Epithelial cell of esophagus (primary cell): ENCODE measurements at regions not wholly inside any gene's neighbourhood (a gene's known extent, or its start where the extent isn't known, plus 50 kb on each side); places are given as distances from the start of the nearest gene placed in this dataset.
"Not testable (repeated sequence)": the region's sequence is repeated elsewhere in the genome, so short reads cannot be mapped to it uniquely, and the experiment has no call there.

Experiments
- DNase-seq: peaks from one replicate; pipeline ENCODE4 v3.0.0; 2010; ENCODE audit warnings: low read depth
- H3K4me3 ChIP-seq: 2 replicates; pipeline ENCODE4 v1.5.1; 2011; ENCODE audit warnings: mild to moderate bottlenecking, low read length, control low read depth
- CTCF ChIP-seq: IDR thresholded peaks from 2 replicates; pipeline ENCODE4 v1.5.1; 2011; ENCODE audit warnings: low read depth, mild to moderate bottlenecking, low read length, control low read depth, inconsistent platforms; ENCODE audit not compliant: insufficient read depth; ENCODE audit errors: missing control alignments

GRCh38 chr1:190835658-190836057 lies 358.0 kb upstream of the BRINP3 start:
- DNase-seq: no peak
- TF ChIP-seq CTCF: no peak
- H3K4me3 ChIP-seq: no peak overlapping the region

DNA sequence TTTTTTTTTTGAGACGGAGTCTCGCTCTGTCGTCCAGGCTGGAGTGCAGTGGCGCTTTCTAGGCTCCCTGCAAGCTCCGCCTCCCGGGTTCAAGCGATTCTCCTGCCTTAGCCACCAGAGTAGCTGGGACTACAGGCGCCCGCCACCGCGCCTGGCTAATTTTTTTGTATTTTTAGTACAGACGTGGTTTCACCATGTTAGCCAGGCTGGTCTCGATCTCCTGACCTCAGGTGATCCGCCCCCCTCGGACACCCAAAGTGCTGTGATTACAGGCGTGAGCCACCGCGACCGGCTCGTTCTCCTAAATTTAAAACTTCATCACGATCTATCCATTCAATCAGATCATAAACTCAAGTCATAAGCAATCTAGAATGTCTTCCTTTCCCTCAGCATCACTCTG lies 359.5 kb upstream of the BRINP3 start:
- not testable (repeated sequence) for DNase-seq, H3K4me3 ChIP-seq

GRCh38 chr1:190837888-190838287 lies 360.2 kb upstream of the BRINP3 start:
- no peak overlapping the region for H3K4me3 ChIP-seq
- DNase-seq: no peak
- TF ChIP-seq CTCF: no peak

DNA sequence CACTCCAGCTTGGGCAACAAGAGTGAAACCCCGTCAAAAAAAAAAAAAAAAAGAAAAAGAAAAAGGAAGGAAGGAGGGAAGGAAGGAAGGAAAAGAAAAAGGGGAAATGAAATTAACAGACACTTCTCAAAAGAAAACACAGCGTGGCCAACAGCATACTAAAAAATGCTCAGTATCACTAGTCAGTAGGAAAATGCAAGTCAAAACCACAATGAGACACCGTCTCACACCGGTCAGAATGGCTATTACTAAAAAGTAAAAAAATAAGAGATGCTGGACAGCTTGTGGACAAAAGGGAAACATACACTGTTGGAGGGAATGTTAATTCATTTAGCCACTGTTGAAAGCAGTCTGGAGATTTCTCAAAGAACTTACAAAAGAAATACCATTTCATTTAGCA lies 369.5 kb upstream of the BRINP3 start:
- H3K4me3 ChIP-seq: no peak overlapping the region
- no peak for DNase-seq
- TF ChIP-seq CTCF: no peak

GRCh38 chr1:190849346-190849745 lies 371.7 kb upstream of the BRINP3 start:
- DNase-seq: no peak
- TF ChIP-seq CTCF: no peak
- no peak overlapping the region for H3K4me3 ChIP-seq

- no peak for TF ChIP-seq CTCF
- DNase-seq: no peak
- no peak overlapping the region for H3K4me3 ChIP-seq
These were observed 374.9 kb upstream of the BRINP3 start for GRCh38 chr1:190852611-190853010.

GRCh38 chr1:190858140-190858539 lies 380.5 kb upstream of the BRINP3 start:
- no peak for DNase-seq
- no peak for TF ChIP-seq CTCF
- H3K4me3 ChIP-seq: no peak overlapping the region
